ENCODE measurements at regions not wholly inside any gene's neighbourhood (a gene's known extent, or its start where the extent isn't known, plus 50 kb on each side); places are given as distances from the start of the nearest gene placed in this dataset.
"Not testable (repeated sequence)": the region's sequence is repeated elsewhere in the genome, so short reads cannot be mapped to it uniquely, and the experiment has no call there.

- Histone ChIP-seq H3K9me3 (ENCODE audit: low read length) (no peaks in the 10 kb centered on the region), H2AFZ (ENCODE audit: low read depth, low read length) (no peak overlapping the region), H4K20me1 (ENCODE audit: insufficient read depth) (no peaks in the 10 kb centered on the region), H3K4me3 (ENCODE audit: low read length) (no peak overlapping the region), H3K36me3 (ENCODE audit: insufficient read depth, low read length) (no peaks in the 10 kb centered on the region), H3K27ac (ENCODE audit: low read length) (no peak overlapping the region), H3K79me2 (replicated peaks; ENCODE audit: insufficient read depth, low read length) (no peaks in the 10 kb centered on the region), H3F3A (ENCODE audit: insufficient read depth, low read length, poor library complexity, severe bottlenecking) (no peaks in the 10 kb centered on the region), H3K9ac (ENCODE audit: low read length) (no peak overlapping the region), H3K4me2 (ENCODE audit: low read length) (no peak overlapping the region), H3K9me2 (ENCODE audit: insufficient read depth, low read length) (no peaks in the 10 kb centered on the region), H3K27me3 (ENCODE audit: insufficient read depth, low read depth, low read length) (no peaks in the 10 kb centered on the region)
- TF ChIP-seq EZH2 (IDR thresholded peaks at IDR 0.05; ENCODE audit: borderline replicate concordance, insufficient read depth, low read length, poor library complexity, severe bottlenecking) (no peak), SMC3 (conservative IDR thresholded peaks at IDR 0.05; ENCODE audit: poor library complexity) (no peak), CTCF (IDR thresholded peaks at IDR 0.05; ENCODE audit: poor library complexity, severe bottlenecking) (no peak), REST (IDR thresholded peaks at IDR 0.05; ENCODE audit: borderline replicate concordance) (no peak), RAD21 (conservative IDR thresholded peaks at IDR 0.05) (no peak), POLR2AphosphoS5 (IDR thresholded peaks at IDR 0.05) (no peak), MXI1 (conservative IDR thresholded peaks at IDR 0.05; ENCODE audit: poor library complexity, severe bottlenecking) (no peak), TAF1 (IDR thresholded peaks at IDR 0.05; ENCODE audit: low read depth) (no peak), EP300 (conservative IDR thresholded peaks at IDR 0.05; ENCODE audit: poor library complexity, severe bottlenecking) (no peak)
These were observed 479.6 kb downstream of the TMEM135 start for GRCh38 chr11:87517351-87517750.

- not testable (repeated sequence) for H3K79me2 ChIP-seq (replicated peaks; ENCODE audit: insufficient read depth, low read length); H3K4me3 ChIP-seq (ENCODE audit: low read length); H2AFZ ChIP-seq (ENCODE audit: low read depth, low read length); H3K4me2 ChIP-seq (ENCODE audit: low read length); H3K9me2 ChIP-seq (ENCODE audit: insufficient read depth, low read length); H3K9ac ChIP-seq (ENCODE audit: low read length); H3K9me3 ChIP-seq (ENCODE audit: low read length); H3K27me3 ChIP-seq (ENCODE audit: insufficient read depth, low read depth, low read length); H3F3A ChIP-seq (ENCODE audit: insufficient read depth, low read length, poor library complexity, severe bottlenecking); H4K20me1 ChIP-seq (ENCODE audit: insufficient read depth); H3K27ac ChIP-seq (ENCODE audit: low read length); H3K36me3 ChIP-seq (ENCODE audit: insufficient read depth, low read length)
These were observed 470.0 kb downstream of the TMEM135 start for GRCh38 chr11:87507722-87508121.

GRCh38 chr11:87506946-87507345 lies 469.2 kb downstream of the TMEM135 start:
- H3K79me2 ChIP-seq (replicated peaks; ENCODE audit: insufficient read depth, low read length); H3K4me3 ChIP-seq (ENCODE audit: low read length); H3K27ac ChIP-seq (ENCODE audit: low read length); H3K9ac ChIP-seq (ENCODE audit: low read length); H3K9me2 ChIP-seq (ENCODE audit: insufficient read depth, low read length); H3K9me3 ChIP-seq (ENCODE audit: low read length); H3F3A ChIP-seq (ENCODE audit: insufficient read depth, low read length, poor library complexity, severe bottlenecking); H3K4me2 ChIP-seq (ENCODE audit: low read length); H4K20me1 ChIP-seq (ENCODE audit: insufficient read depth); H3K36me3 ChIP-seq (ENCODE audit: insufficient read depth, low read length); H2AFZ ChIP-seq (ENCODE audit: low read depth, low read length); H3K27me3 ChIP-seq (ENCODE audit: insufficient read depth, low read depth, low read length): not testable (repeated sequence)

All from neural cell (in vitro differentiated cells).